Fibroblast of skin of right quadriceps (primary cell): ENCODE measurements at regions not wholly inside any gene's neighbourhood (a gene's known extent, or its start where the extent isn't known, plus 50 kb on each side); places are given as distances from the start of the nearest gene placed in this dataset.
A peak's percentile ranks its signal among the peaks of the same experiment; 100 is the strongest.

Experiments
- DNase-seq: peaks from one replicate; pipeline ENCODE4 v3.0.0-alpha.2; 2013

DNA sequence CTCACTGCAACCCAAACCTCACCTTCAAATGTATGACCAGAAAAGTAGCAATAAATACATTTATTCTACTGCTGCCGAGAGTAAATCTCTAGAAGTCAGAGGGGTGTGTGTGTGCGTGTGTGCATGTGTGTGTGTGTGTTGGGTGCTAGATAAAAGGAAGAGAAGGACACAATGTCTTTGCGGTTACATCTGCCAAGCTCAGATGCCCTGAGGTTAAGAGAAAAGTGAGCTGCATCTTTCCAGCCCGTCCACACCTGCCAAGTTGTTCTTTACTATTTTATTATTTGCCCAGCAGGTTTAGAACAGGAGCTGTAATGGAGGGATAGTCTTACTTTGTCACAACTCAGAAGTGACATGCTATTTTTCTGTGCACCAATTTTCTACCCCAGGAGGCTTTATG lies 54.5 kb upstream of the ANKFN1 start:
- DNase-seq = no peak

DNA sequence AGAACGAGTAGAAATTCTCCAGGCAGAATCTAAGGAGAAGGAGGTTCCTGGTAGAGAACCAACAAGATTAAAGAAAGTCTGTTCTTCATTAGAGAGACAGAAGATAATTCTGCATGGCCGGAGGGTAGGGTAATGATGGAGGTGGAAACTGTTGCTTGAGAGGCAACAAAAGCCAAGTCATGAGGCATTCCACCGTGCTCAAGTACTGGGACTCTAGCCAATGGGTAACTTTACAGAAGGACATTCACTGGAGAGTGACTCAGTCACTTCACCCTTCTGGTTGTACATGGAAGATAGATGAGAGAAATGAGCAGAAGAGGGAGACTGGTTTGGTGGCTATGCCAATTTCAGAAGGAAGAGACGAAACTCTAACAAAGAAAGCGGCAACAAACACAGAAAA lies 53.6 kb upstream of the ANKFN1 start:
- peak; percentile 46 for DNase-seq
